Right lobe of liver (tissue), 6 donors: ENCODE measurements at regions not wholly inside any gene's neighbourhood (a gene's known extent, or its start where the extent isn't known, plus 50 kb on each side); places are given as distances from the start of the nearest gene placed in this dataset.

ENCODE experiments used
- ATAC-seq, 4 donors: fragments of 200-7000 bp; cut with Tn5 transposase; one replicate each; pipeline ENCODE4 v1.9.1; 2020; ENCODE audit warnings: mild to moderate bottlenecking in 4 of 4, moderate library complexity in 4 of 4
- DNase-seq, 3 donors: peaks; one replicate each; pipeline ENCODE4 v3.0.0-alpha.2; 2020
- H3K27ac ChIP-seq, 3 donors: fragments of 200-600 bp; one replicate each; pipeline ENCODE4 v1.8.0; 2022
- H3K27me3 ChIP-seq, 2 donors: fragments of 200-600 bp; one replicate each; pipeline ENCODE4 v1.8.0; 2022
- H3K36me3 ChIP-seq, 4 donors: fragments of 200-600 bp; sonication (generic) in 1 of 4; one replicate each; pipeline versions ENCODE4 v1.5.1 to v1.8.0; 2017 to 2022; ENCODE audit warnings: control low read depth in 1 of 4
- H3K4me1 ChIP-seq, 4 donors: fragments of 200-600 bp; sonication (generic) in 1 of 4; one replicate each; pipeline versions ENCODE4 v1.5.1 to v1.8.0; 2017 to 2022; ENCODE audit warnings: control low read depth in 1 of 4
- H3K4me3 ChIP-seq, 3 donors: fragments of 200-600 bp; one replicate each; pipeline ENCODE4 v1.8.0; 2022
- H3K9me3 ChIP-seq, 4 donors: fragments of 200-600 bp; sonication (generic) in 1 of 4; one replicate each; pipeline versions ENCODE4 v1.5.1 to v1.8.0; 2017 to 2022; ENCODE audit warnings: control low read depth in 1 of 4
- CTCF ChIP-seq, 4 donors: fragments of 200-600 bp in 3 of 4; fragments of 450-650 bp in 1 of 4; IDR thresholded peaks; one replicate each; pipeline versions ENCODE4 v1.5.1 to v1.8.0; 2016 to 2022; ENCODE audit warnings: antibody characterized with exemption in 4 of 4, mild to moderate bottlenecking in 2 of 4
- POLR2A ChIP-seq: fragments of 450-650 bp; IDR thresholded peaks from one replicate; pipeline ENCODE4 v1.6.1; 2017; ENCODE audit warnings: antibody characterized with exemption, mild to moderate bottlenecking
- WGBS: methylation state at CpG from one replicate; pipeline ENCODE4 v1.1.6; 2018; ENCODE audit warnings: low coverage, low lambda C conversion rate; ENCODE audit not compliant: insufficient coverage; ENCODE audit errors: missing lambda C conversion rate; 5-methylcytosine and 5-hydroxymethylcytosine counted together
- intact Hi-C, 2 donors: fragments of 100-400 bp; cut with DNase I; formaldehyde crosslinking; loops; one replicate each; pipeline versions ENCODE4 v1.11.2 to v1.14.1; 2022
- donor health status: DM: no; HTN: yes; CAD: no.
- donor health status: DM: no; HTN: no; CAD: no.
- donor health status: DM: no; HTN: no; CAD: no.
- donor health status: DM: no; HTN: yes; CAD: no.
- donor health status: DM: no; HTN: yes; CAD: no.

- intact Hi-C loops: no loop called here
- no peak for TF ChIP-seq CTCF (IDR thresholded peaks at IDR 0.05)
- TF ChIP-seq POLR2A: no peak
- no peak for ATAC-seq
Observed at GRCh38 chr15:38662033-38662802, 97.6 kb upstream of the RASGRP1 start.

GRCh38 chr15:38662805-38663204 is 98.2 kb upstream of the RASGRP1 start:
- intact Hi-C loops: no loop called here
- TF ChIP-seq CTCF (IDR thresholded peaks at IDR 0.05): no peak
- no peak for TF ChIP-seq POLR2A
- WGBS: 56% methylated on average over 2 of the region's 2 CpGs
- Histone ChIP-seq H3K4me3 (no peak overlapping the region), H3K9me3 (no peaks in the 10 kb centered on the region), H3K36me3 (no peaks in the 10 kb centered on the region), H3K27me3 (no peaks in the 10 kb centered on the region), H3K4me1 (no peaks in the 10 kb centered on the region), H3K27ac (no peak overlapping the region)
- no peak for ATAC-seq
- DNase-seq: no peak

More at GRCh38 chr15:38662033-38662802, 97.6 kb upstream of the RASGRP1 start:
- H3K4me1 ChIP-seq: no peaks in the 10 kb centered on the region
- no peaks in the 10 kb centered on the region for H3K36me3 ChIP-seq
- no peak for DNase-seq
- H3K27ac ChIP-seq: no peak overlapping the region
- H3K9me3 ChIP-seq: no peaks in the 10 kb centered on the region
- no peak overlapping the region for H3K4me3 ChIP-seq
- no peaks in the 10 kb centered on the region for H3K27me3 ChIP-seq
- WGBS: 50% methylated on average over 4 of the region's 5 CpGs

GRCh38 chr15:38665586-38666305 is 101.1 kb upstream of the RASGRP1 start:
- H3K4me1 ChIP-seq: no peaks in the 10 kb centered on the region
- no peaks in the 10 kb centered on the region for H3K27me3 ChIP-seq
- no peaks in the 10 kb centered on the region for H3K9me3 ChIP-seq
- TF ChIP-seq POLR2A (no peak), CTCF (IDR thresholded peaks at IDR 0.05) (no peak)
- intact Hi-C loops: no loop called here
- no peaks in the 10 kb centered on the region for H3K36me3 ChIP-seq
- H3K4me3 ChIP-seq: no peak overlapping the region
- WGBS: 55% methylated on average over 3 of the region's 3 CpGs
- DNase-seq (no peak), ATAC-seq (no peak)
- H3K27ac ChIP-seq: no peak overlapping the region

- DNase-seq (no peak), ATAC-seq (no peak)
- no peaks in the 10 kb centered on the region for H3K27me3 ChIP-seq
- no peak overlapping the region for H3K4me3 ChIP-seq
- H3K27ac ChIP-seq: no peak overlapping the region
- TF ChIP-seq CTCF (IDR thresholded peaks at IDR 0.05) (no peak), POLR2A (no peak)
- H3K36me3 ChIP-seq: no peaks in the 10 kb centered on the region
- no peaks in the 10 kb centered on the region for H3K4me1 ChIP-seq
- no peaks in the 10 kb centered on the region for H3K9me3 ChIP-seq
- intact Hi-C loops: no loop called here
- WGBS: 7% methylated on average over 4 of the region's 4 CpGs
Observed at GRCh38 chr15:38666865-38667510, 102.4 kb upstream of the RASGRP1 start.
